HG02981 (cell line): ENCODE measurements at regions not wholly inside any gene's neighbourhood (a gene's known extent, or its start where the extent isn't known, plus 50 kb on each side); places are given as distances from the start of the nearest gene placed in this dataset.

ENCODE experiments used
- ATAC-seq: cut with Tn5 transposase; IDR thresholded peaks from one replicate; pipeline ENCODE4 v1.9.1; 2021; ENCODE audit warnings: mild to moderate bottlenecking, moderate library complexity; ENCODE audit not compliant: unreplicated experiment

DNA sequence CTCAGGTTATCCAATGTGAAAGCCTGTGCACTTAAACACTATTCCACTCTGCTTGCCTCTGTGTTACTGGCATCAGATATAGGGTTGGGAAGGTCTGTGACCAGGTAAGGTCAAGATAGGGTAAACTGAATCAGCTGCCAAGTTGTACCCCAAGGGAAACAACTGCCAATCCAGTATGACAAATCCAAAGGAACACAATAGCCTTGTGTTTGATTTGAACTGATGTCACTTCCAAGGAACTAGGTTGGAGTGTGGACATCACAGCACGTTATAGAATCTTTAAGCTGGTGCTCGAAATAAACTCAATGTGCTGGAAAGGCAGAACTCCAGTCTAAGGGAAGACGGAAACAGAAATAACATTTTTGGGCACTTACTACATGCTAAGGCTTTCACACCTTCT, 223.4 kb upstream of the BTG1 start:
- no peak for ATAC-seq

DNA sequence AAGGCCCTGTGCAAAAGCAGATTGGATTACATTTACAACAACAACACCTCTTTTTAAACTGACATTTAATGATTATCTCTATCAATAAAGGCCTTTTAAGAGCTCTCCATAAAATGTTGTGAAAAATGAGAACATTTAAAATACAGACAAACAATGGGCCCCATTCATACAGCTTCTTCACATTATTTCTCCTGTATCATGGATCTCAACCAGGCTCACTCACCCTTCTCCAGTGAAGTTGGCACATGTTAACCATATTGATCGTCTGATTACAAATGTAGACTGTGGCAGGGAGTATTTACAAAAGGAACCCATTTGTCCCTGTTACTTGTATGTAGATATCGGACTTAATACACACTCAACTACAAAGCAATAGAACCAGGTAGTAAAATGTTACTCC, 220.2 kb upstream of the BTG1 start:
- ATAC-seq: no peak

DNA sequence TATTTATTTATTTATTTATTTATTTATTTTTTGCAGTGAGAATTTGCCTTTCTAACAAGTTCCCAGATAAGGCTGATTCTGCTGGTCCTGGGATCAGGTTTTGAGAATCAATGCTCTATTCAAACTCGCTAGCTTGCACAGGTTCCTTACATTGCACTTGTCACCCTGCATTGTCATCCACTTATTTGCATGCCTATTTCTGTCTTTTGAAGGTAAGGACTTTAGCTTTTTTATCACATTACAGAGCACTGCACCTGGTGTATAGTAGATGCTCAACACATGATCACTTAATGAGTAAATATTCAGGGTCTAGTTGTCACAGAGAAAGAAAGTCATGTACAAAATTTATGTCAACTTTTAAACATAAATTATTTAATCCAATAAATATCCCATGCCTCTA, 219.7 kb upstream of the BTG1 start:
- no peak for ATAC-seq

DNA sequence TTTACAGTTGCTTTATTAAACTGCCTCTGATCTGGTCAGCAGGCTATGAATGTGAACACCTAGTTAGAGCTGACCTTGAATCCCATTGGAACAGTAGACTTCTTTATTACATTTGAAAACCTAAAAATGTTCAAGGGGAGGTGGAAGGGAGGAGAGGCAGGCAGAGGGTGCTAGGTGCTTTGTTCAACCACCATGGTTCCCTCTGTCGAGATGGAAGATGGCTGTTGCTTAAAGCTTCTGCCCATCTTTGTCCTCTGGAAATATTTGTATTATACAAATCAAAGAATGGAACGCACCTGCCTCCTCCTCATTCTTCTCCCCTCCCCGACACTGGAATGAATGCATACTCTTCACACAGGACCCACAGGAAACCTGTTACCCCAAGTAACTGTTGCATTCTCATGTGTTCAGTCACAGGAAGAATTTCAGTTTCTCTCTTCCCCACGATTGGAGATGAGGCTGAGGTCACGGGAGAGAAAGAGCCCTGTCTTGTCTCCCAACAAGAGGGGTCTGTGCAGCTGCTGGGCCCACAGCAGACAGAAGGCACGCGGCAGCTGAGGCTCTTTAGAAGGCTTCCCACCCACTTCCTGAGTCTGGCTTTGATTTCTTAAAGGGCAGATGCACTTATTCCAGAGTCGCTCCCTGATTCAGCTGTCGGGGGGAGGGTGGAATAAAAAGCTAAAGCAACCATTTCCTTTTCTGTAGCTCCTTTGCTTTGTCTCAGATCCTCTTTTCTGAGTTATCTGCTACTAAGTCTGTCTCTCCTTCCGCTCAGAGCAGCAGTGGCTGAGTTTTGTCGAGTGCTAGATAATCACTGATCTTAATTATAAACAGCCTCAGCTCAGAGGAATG, 217.9 kb upstream of the BTG1 start:
- peak; percentile 64 for ATAC-seq

DNA sequence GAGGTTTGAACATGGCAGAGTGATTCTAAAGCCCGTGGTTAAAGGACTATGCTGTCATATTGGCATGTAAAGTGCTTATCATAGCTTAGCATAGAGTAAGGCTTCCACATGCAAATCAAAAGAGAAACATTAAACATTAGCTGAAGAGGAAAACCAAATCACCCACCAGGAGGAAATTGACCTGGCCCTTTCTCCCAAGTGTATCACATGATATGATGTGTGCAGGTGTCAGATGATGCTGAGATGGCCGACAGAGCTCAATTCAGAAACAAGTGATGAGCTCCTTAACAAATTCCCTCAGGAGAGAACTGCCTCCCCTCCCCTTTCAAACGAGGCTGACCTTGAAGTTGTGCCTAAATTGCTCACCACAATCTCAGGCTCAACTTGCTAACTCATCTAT, 217.1 kb upstream of the BTG1 start:
- peak; percentile 40 for ATAC-seq

DNA sequence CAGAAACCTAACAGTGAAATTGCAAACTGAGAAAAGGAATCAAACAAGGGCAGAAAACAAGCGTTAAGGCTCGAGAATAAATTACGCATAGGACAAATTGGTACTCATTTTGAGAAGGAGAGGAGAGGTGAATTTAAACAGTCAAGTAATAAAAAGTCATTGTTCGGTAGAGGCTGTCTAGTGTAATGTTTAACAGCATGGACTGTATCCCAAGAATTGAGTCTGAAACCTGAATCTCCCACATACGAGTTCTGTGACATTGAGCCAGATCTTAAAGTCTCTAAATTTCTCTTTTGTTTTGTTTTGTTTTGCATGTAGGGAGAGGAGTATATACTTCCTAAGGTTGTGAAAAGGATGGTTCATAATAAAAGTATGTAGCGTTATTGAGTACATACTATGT, 216.5 kb upstream of the BTG1 start:
- ATAC-seq: no peak

DNA sequence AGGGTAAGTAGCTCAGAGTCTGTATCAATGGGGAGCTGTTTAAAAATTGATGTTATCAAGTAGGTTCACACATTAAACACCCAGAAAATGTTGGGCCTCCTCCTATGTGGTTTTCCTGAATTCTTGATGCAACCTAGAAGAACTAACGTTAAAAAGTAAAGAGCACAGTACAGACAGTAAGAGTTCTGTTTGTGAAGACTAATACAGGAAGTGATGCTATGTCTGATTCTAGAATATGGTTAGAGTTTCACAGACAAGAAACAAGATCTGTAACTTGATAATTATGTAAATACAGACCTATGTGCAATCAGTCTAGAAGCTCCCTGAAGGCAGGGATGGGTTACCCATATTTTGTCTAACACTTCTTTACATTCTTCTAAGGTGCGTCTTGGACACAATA, 214.9 kb upstream of the BTG1 start:
- no peak for ATAC-seq

DNA sequence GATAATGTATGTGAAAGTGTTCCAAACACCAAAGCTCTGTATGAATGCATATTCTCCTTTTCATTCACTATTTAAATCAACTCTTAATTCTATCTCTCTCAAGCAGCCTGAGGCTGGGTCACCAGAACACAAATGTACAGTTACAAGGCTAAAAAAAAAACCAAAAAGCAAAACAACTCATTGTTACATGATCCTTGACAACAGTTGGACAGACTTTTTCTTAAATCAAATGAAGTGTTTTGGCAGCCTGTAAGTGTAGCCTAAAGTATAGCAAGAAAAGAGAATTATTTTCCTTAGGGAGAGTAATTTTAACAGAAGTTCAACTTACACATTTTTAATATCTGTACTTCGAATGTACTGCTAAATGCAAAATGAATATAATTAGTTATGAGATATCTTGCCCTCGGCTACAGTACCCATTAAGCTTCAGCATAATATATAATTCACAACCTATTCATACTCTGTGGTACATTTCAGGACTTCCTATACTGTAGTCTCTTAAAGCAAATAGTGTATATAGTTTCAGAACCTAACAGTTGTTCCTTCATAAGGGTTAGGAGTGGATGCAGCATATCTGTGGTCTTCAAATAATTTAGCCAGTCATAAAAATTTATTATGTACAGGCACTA, 214.0 kb upstream of the BTG1 start:
- ATAC-seq: no peak

DNA sequence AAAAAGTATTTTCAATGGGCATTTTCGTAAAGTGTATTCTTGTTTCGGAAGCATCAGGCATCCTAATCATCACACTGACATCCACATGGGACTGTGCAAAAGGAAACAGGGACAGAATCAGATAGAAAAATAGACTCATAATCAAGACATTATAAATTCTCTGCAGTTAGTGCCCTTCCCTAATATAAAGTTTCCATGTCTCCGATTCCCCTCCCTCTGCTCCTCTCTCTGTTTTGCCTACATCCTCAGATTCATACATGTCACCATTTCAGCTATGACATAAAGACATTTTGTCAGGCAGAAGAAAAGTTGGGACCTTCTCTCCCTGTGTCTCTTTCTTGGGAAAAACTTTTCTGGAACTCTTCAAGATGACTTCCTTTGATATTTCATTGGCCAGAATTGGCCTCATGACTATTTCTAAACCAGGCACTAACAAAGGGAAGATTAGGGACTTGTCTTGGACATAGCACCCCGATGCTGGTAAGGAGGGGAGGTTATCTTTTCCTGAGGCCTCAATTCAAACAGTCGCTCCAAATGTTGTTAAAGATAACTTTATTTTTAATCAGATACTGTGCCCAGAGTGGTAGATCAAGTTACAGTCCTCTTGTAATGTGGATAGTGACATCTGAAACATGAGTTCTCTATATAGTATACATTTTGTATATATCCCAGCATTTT, 212.1 kb upstream of the BTG1 start:
- no peak for ATAC-seq

DNA sequence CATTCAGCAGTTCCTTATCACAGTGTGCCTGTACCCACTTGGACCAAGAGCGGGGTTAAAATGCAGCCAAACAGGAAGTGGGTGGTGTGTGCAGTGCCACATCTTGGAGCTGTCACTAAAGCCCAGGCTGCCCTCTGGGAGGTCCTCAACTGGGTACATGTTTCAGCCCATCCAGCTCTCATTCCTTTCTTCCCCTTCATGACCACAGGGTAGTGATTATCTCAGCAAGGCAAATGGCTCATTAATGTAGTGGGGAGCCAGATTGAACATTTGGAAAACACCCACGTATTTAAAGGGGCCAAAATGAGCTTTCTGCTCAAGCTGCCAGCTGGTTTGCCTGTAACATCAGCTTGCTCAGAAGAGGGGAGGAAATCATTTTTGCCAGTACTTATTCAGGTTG, 210.8 kb upstream of the BTG1 start:
- no peak for ATAC-seq

DNA sequence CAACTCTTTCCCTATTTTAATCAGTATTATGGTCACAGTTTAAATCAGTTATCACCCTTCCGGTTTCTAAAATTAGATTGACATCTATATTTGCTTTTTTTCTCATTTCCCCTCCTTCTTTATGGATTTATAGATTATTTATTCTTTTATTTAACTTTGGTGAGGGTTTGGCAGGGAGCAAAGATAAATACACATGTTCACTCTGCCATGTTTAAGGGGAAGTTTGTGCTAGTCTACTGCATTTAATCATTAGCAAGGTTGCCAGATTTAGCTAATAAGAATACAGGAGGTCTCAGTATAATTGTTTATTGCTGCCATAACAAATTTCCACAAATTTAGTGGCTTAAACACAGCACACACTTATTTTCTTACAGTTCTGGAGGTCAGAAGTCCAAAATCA, 204.0 kb upstream of the BTG1 start:
- no peak for ATAC-seq

DNA sequence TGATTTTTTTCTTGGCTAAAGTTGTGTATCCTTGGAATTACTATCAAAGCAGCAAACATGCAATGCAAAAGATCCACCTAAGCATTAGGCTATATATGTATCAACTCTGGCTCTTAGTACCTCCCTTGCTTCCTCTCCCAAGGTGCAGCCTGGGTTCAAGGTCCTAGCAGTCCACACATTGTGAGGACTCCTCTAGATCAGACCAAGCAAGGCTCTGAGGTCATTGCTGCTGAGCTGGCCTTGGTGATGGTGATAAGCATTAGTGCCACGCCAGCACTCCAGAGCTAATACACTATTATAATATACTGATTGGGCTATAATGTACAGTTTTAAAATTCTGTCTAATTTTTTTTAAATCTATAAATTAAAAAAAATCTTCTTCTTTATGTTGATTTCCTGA, 196.9 kb upstream of the BTG1 start:
- ATAC-seq: no peak

DNA sequence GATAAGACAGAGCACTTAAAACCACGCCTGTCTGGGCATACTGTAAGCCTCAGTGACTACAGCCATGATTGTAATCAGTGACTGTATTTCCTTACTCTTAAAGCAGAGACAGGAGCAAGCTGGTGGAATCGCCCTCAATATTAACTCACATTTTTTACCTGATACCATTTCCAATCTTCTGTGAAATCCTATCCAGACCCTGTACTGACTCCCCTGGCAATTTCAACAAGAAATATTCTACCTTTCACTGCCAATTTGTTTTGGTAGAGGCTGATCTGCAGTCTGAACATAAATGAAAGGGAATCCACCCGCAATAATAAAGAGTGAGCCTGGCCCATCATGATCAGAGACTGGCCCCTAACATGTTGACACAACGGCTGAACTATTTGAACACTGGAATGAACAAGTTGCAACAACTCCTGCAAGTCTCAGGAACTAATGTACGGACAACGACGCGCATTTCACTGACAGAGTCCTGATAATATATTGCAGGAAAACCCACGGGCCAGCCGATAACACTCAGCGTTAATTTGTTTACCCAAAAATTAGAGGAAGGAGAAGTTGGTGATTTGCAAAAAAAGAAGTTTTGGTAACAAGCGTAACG, 195.5 kb upstream of the BTG1 start:
- peak; percentile 60 for ATAC-seq

DNA sequence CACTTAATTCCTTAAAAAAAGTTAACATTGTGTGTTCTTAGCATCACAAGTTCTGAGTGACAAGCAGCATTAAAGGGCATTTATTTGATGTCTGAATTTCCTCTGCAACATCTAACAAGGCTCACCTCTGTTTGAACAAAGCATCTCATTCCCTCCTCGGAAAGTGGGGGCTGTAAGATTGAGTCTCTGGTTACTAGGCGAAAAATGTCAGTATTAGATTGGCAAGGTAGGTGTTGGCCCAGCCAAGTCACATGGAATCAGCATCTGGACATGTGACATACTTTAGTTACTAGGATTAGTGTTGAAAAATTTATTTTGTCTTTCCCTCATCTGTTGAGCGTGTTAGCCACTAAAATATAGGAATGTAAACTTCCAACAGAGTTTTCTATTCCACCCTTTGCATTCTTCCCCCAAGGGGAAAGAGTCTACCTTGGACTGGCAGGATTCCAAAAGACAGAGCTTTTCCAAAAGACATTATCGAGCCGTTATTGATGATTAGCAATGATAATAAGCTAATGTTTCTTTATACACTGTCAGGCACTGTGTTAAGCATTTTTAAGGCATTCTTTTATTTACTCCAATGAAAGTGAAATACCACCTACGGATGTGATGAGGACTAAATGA, 194.9 kb upstream of the BTG1 start:
- no peak for ATAC-seq

DNA sequence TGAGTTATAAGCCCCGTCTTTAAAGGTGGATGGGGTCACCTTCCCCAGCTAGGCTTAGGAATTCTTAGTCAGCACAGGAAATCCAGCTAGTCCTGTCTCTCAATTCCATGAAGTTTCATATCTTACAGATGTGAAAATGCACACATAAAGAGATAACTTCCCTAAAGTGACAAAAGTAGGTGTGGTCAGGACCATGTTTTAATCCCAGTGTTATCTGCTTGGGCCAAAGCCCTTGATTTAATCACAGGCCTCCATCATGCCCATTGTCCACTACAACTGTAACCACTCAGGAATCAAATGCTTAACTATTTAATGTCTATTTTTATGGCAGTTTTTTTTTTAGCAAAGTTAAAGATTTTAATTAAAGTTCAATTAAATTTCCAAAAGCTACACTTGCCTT, 194.4 kb upstream of the BTG1 start:
- ATAC-seq: no peak

DNA sequence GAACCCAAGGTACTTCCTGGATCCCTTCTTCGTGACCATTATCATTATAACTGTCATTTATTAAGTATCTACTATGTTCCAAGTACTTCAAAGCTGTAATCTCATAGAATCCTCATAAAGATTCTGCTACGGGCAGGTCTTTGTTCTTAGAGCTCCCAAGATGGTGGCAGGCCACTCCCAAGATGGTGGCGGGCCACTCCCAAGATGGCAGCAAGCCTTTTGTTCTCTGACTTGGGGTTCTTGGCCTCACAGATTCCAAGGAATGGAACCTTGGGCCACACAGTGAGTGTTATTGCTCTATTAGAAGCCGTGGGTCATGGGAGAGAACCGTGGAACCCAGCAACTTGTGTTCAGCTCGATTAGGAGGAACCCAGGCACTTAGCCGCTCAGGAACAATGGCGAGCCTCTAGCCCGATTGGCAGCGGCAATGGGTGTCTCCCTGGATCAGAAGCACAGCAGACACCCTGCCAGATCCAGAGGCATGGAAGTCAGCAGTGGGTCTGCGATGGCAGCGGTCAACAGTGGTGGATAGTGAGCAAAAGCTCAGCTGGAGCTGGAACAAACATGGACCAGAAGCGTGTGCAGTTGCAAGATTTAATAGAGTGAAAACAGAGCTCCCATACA, 193.7 kb upstream of the BTG1 start:
- ATAC-seq: no peak

DNA sequence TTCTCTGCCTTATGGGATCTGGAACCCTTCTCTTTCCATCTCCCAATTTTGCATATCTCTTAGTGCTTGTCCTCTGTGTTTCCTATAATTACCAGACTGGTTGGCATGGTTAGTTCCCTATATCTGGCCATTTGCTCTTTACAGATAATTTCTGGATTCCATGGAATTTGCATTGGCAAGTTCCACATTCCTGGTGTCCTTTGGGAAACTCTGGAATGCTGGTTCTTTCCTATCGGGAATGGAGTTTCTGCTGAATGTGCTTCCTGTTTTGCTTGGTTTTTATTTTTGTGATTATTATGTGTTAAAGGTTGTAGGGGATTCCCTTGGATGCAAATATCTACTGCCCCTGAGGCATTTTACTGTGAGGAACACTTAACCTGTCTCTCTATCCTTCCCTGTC, 193.0 kb upstream of the BTG1 start:
- ATAC-seq: no peak

DNA sequence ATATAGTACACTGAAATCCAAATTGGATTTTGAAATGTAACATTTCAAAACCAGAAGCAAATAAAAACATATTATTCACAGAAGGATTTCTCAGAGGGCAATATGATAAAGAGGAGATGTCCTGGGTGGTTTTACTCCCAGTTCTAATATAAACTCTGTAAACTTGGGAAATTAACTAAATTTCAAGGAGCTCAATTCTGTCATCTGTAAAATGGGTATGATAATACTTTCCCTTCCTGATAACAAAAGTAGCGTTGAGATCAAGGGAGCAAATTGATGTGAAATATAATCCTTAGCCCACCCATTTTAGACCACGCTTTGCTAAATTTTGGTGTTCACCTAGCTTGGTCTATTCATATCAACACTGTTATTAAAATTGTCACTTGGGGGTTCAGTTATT, 192.5 kb upstream of the BTG1 start:
- ATAC-seq: no peak

DNA sequence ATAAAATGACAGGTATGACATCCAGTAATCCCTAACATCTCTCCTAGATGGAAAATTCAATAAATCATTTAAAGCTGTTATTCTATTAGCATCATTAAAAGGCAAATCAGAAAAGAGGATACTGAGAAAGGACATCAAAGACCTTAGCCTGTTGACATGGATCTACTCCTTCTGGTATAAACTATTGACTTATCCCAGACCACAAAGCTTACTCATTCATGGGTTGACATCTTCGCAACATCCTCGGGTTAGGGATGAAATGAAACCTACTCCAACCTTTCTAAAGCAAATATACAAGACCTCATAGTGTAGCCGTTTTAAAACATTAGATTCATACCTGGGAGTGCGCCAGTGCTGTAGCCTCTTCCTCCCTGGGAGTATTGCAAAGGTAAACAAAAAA, 191.5 kb upstream of the BTG1 start:
- ATAC-seq: no peak

DNA sequence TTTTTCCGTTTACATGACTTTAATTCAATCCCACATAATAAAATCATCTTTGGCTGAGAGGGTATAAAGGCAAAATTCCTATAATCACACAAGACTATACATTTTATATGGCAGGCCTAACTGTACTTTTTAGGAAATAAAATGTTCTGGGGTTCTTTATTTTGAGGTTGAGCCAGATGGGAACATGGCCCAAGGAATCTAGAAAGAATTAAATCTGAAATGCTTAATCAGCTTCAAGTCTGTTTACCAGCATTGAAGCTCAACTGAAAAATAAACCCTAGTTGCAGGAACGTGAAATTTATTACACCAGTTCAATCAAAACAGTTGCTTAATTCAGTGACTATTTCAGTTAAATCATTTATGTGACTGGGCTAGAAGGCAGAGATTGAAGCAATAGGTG, 191.0 kb upstream of the BTG1 start:
- no peak for ATAC-seq

DNA sequence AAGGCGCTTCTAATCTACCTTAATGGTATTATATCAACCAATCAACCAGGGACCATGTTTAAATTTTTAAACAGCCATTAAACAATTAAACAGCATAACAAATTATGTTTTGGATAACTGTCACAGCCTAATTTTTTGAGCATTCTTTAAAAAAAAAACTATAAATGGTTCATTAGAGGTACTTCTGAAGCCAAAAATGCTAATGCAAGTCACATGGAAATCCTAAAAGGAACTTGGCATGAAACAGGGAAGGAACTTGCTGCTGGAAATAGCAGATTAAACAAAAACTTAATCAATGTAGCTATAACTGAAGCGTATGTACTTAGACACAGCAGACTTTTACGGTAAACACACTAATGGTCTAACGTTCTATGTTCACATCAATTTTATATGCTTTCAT, 190.2 kb upstream of the BTG1 start:
- ATAC-seq: no peak
